Keratinocyte (primary cell): ENCODE measurements at regions not wholly inside any gene's neighbourhood (a gene's known extent, or its start where the extent isn't known, plus 50 kb on each side); places are given as distances from the start of the nearest gene placed in this dataset.

ENCODE experiments used
- DNase-seq: peaks from one replicate; pipeline ENCODE4 v3.0.0-alpha.2; 2011; ENCODE audit warnings: low read depth, missing footprints, low spot score
- FAIRE-seq: peaks from 2 replicates; lab custom pipeline; 2011; peaks lifted over from hg19 to GRCh38; lab: Jason Lieb, UNC
- H2AFZ ChIP-seq: 2 replicates; pipeline ENCODE4 v1.6.0; 2012; ENCODE audit warnings: low read length, control low read depth, inconsistent platforms; ENCODE audit not compliant: control insufficient read depth
- H3K27ac ChIP-seq: 2 replicates; pipeline ENCODE4 v1.5.1; 2011; ENCODE audit warnings: low read length; ENCODE audit not compliant: control insufficient read depth, insufficient read depth
- H3K27me3 ChIP-seq: 3 replicates; pipeline ENCODE4 v1.6.0; 2011; ENCODE audit warnings: low read length; ENCODE audit not compliant: control insufficient read depth, insufficient read depth; ENCODE audit errors: extremely low read depth
- H3K36me3 ChIP-seq, 2 experiments: 2 replicates in 1 of 2; 3 replicates in 1 of 2; pipeline ENCODE4 v1.5.1; 2011; ENCODE audit warnings: low read length in 2 of 2, mild to moderate bottlenecking in 1 of 2; ENCODE audit not compliant: control insufficient read depth in 2 of 2, insufficient read depth in 2 of 2; ENCODE audit errors: extremely low read depth in 1 of 2
- H3K4me1 ChIP-seq: 3 replicates; pipeline ENCODE4 v1.5.1; 2011; ENCODE audit warnings: low read length; ENCODE audit not compliant: control insufficient read depth, insufficient read depth; ENCODE audit errors: extremely low read depth
- H3K4me2 ChIP-seq: 3 replicates; pipeline ENCODE4 v1.6.0; 2011; ENCODE audit warnings: low read depth, low read length; ENCODE audit not compliant: control insufficient read depth, insufficient read depth; ENCODE audit errors: extremely low read depth
- H3K4me3 ChIP-seq, 3 experiments: fragments of 200-600 bp in 1 of 3; sonication (generic) in 1 of 3; 2 replicates in 2 of 3; 3 replicates in 1 of 3; pipeline ENCODE4 v1.5.1; 2011 to 2016; ENCODE audit warnings: low read length in 3 of 3, mild to moderate bottlenecking in 3 of 3, control low read depth in 2 of 3, inconsistent platforms in 1 of 3, low read depth in 1 of 3, mixed read lengths in 1 of 3, mixed run types in 1 of 3, moderate library complexity in 1 of 3; ENCODE audit not compliant: control insufficient read depth in 2 of 3, insufficient read depth in 2 of 3; ENCODE audit errors: extremely low read depth in 1 of 3
- H3K79me2 ChIP-seq: 2 replicates; pipeline ENCODE4 v1.6.0; 2012; ENCODE audit warnings: low read length; ENCODE audit not compliant: control insufficient read depth, insufficient read depth
- H3K9ac ChIP-seq: 3 replicates; pipeline ENCODE4 v1.6.0; 2011; ENCODE audit warnings: low read length; ENCODE audit not compliant: control insufficient read depth, insufficient read depth; ENCODE audit errors: extremely low read depth
- H3K9me1 ChIP-seq: 3 replicates; pipeline ENCODE4 v1.6.0; 2011; ENCODE audit warnings: low read length; ENCODE audit not compliant: control insufficient read depth, insufficient read depth; ENCODE audit errors: extremely low read depth
- H3K9me3 ChIP-seq: 2 replicates; pipeline ENCODE4 v1.5.1; 2012; ENCODE audit warnings: low read depth, low read length; ENCODE audit not compliant: control insufficient read depth
- H4K20me1 ChIP-seq: 3 replicates; pipeline ENCODE4 v1.6.0; 2011; ENCODE audit warnings: low read length; ENCODE audit not compliant: control insufficient read depth, insufficient read depth; ENCODE audit errors: extremely low read depth
- EZH2 ChIP-seq: IDR thresholded peaks from one replicate; pipeline ENCODE4 v1.6.1; 2012; ENCODE audit warnings: inconsistent platforms, mild to moderate bottlenecking, low read length, moderate library complexity
- dilution Hi-C: fragments of 300-500 bp; cut with MboI; formaldehyde crosslinking; loops from one replicate; pipeline ENCODE4 v1.7.0; 2020; ENCODE audit warnings: low sequenced_read_pairs; ENCODE audit not compliant: extremely low pct_ligation_motif_present
- TF ChIP-seq, protein P1 (sequence below), 3 experiments: IDR thresholded peaks in 1 of 3; conservative IDR thresholded peaks in 1 of 3; optimal IDR thresholded peaks in 1 of 3; 2 replicates in 2 of 3; 3 replicates in 1 of 3; pipeline versions ENCODE3 to v1.5.1; 2011; ENCODE audit warnings: low read length in 3 of 3, mild to moderate bottlenecking in 3 of 3, moderate library complexity in 2 of 3, control low read depth in 1 of 3, inconsistent platforms in 1 of 3; ENCODE audit not compliant: insufficient read depth in 2 of 3; ENCODE audit errors: extremely low read depth in 1 of 3

DNA sequence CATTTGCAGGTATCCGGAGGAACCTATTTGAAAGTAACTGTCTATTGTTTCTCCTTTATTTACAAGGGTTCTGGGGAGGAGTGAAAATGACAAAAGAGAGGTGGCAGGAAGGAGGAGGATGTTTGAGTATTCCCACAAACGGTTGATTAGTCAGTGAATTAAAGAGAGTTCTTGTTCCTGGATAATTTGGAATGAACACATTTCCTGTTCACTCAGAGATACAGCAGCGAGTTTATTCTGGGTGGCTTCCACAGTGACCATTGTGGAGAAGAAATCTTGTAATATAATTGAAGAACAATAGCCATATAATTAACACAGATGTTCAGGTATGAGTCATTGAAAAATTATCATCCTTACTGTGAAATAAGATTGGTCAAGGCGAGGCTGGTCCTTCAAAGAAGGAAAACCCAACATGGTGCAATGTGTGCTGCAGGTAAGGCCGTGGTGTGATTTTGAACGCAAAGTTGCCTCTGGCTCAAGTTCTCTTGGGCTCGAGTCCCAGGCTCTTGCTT, 77.3 kb downstream of the NFKBIZ start:
- H3K79me2 ChIP-seq: no peaks in the 10 kb centered on the region
- H3K4me2 ChIP-seq: peak overlapping the region; percentile 27
- H3K27ac ChIP-seq: peak overlapping the region; percentile 55
- FAIRE-seq (peak; percentile 89), DNase-seq (no peak)
- peak overlapping the region; percentile 1 for H2AFZ ChIP-seq
- H3K27me3 ChIP-seq: no peaks in the 10 kb centered on the region
- H3K4me1 ChIP-seq: peaks cover 26% of the 10 kb centered on the region
- dilution Hi-C loops: no loop called here
- H3K4me3 ChIP-seq: no peak overlapping the region
- H3K9me3 ChIP-seq: no peaks in the 10 kb centered on the region
- H3K9ac ChIP-seq: no peak overlapping the region
- no peaks in the 10 kb centered on the region for H3K36me3 ChIP-seq
- TF ChIP-seq EZH2: no peak
- TF ChIP-seq, protein P1, sequence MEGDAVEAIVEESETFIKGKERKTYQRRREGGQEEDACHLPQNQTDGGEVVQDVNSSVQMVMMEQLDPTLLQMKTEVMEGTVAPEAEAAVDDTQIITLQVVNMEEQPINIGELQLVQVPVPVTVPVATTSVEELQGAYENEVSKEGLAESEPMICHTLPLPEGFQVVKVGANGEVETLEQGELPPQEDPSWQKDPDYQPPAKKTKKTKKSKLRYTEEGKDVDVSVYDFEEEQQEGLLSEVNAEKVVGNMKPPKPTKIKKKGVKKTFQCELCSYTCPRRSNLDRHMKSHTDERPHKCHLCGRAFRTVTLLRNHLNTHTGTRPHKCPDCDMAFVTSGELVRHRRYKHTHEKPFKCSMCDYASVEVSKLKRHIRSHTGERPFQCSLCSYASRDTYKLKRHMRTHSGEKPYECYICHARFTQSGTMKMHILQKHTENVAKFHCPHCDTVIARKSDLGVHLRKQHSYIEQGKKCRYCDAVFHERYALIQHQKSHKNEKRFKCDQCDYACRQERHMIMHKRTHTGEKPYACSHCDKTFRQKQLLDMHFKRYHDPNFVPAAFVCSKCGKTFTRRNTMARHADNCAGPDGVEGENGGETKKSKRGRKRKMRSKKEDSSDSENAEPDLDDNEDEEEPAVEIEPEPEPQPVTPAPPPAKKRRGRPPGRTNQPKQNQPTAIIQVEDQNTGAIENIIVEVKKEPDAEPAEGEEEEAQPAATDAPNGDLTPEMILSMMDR (optimal IDR thresholded peaks at IDR 0.05 in 1 of 3, IDR thresholded peaks at IDR 0.05 in 1 of 3, conservative IDR thresholded peaks at IDR 0.05 in 1 of 3; ENCODE audit: extremely low read depth in 1 of 3, insufficient read depth in 2 of 3, low read length in 3 of 3): no peak
- H3K9me1 ChIP-seq: no peaks in the 10 kb centered on the region
- no peaks in the 10 kb centered on the region for H4K20me1 ChIP-seq

DNA sequence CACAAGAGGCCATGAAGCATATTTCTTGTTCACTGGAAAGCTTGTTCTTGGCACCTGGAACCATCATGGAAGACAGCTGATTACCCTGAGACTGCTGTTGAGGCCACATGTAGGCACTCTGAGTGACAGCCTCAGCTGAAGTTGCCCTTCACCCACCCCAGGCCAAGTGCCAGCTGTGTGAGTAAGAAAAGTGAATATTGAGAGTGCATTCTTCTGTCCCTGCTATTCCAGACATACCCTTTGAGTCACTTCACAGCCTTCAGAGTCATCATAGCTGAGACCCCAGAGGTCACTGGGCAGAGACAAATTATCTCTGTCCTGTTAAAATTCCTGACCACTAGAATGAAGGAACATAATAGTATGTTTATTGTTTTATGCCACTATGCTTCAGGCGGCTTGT, 79.6 kb downstream of the NFKBIZ start:
- dilution Hi-C loops: no loop called here
- no peak for DNase-seq
- Histone ChIP-seq H2AFZ (no peak overlapping the region), H3K9me3 (no peaks in the 10 kb centered on the region), H3K4me1 (peaks cover 26% of the 10 kb centered on the region), H4K20me1 (no peaks in the 10 kb centered on the region), H3K27ac (no peak overlapping the region), H3K9ac (no peak overlapping the region), H3K4me2 (no peak overlapping the region), H3K9me1 (no peaks in the 10 kb centered on the region), H3K27me3 (no peaks in the 10 kb centered on the region), H3K4me3 (no peak overlapping the region), H3K36me3 (no peaks in the 10 kb centered on the region), H3K79me2 (no peaks in the 10 kb centered on the region)
- FAIRE-seq: peak; percentile 57
- no peak for TF ChIP-seq EZH2
- TF ChIP-seq, protein P1 (optimal IDR thresholded peaks at IDR 0.05 in 1 of 3, IDR thresholded peaks at IDR 0.05 in 1 of 3, conservative IDR thresholded peaks at IDR 0.05 in 1 of 3; ENCODE audit: extremely low read depth in 1 of 3, insufficient read depth in 2 of 3, low read length in 3 of 3): no peak
